HepG2 (cell line): ENCODE measurements at regions not wholly inside any gene's neighbourhood (a gene's known extent, or its start where the extent isn't known, plus 50 kb on each side); places are given as distances from the start of the nearest gene placed in this dataset.

ENCODE experiments used
- ATAC-seq: fragments of 200-7000 bp; cut with Tn5 transposase; 3 replicates; pipeline ENCODE4 v1.9.1; 2020; ENCODE audit warnings: mild to moderate bottlenecking, moderate library complexity
- BruUV-seq: library from RNA; stranded (reverse); fragments of 400-500 nt; replicated peaks from 2 replicates; lab custom pipeline; 2021; lab: Mats Ljungman, UMichigan
- CTCF ChIA-PET: fragments of 300-600 bp; formaldehyde crosslinking; extraction: SDS; loops from one replicate; lab custom pipeline; 2021; ENCODE audit warnings: low total read pairs, inconsistent platforms, low intra/inter-chr PET ratio; lab: Yijun Ruan, JAX
- POLR2A ChIA-PET: fragments of 350-600 bp; sonication (Branson Sonifier 250); formaldehyde crosslinking; loops from one replicate; lab custom pipeline; 2020; ENCODE audit warnings: antibody characterized with exemption, inconsistent platforms; lab: Yijun Ruan, JAX
- DNase-seq: peaks from one replicate; pipeline ENCODE4 v3.0.0-alpha.2; 2015; ENCODE audit warnings: low spot score
- FAIRE-seq: peaks from 3 replicates; lab custom pipeline; 2011; peaks lifted over from hg19 to GRCh38; lab: Jason Lieb, UNC
- H2AFZ ChIP-seq: one replicate; pipeline ENCODE4 v1.6.1; 2011; ENCODE audit warnings: low read length, inconsistent platforms
- H3K27ac ChIP-seq: fragments of 300-600 bp; 3 replicates; pipeline ENCODE4 v1.8.0; 2011; ENCODE audit warnings: mixed run types, mild to moderate bottlenecking, mixed read lengths, low read length, inconsistent platforms; ENCODE audit not compliant: insufficient read depth; ENCODE audit errors: extremely low read length
- H3K27me3 ChIP-seq, 2 experiments: fragments of 200-600 bp in 1 of 2; 2 replicates in 1 of 2; 3 replicates in 1 of 2; pipeline versions ENCODE4 v1.6.0 to v1.8.0; 2011; ENCODE audit warnings: low read length in 2 of 2, mild to moderate bottlenecking in 2 of 2, moderate library complexity in 2 of 2, inconsistent platforms in 1 of 2; ENCODE audit not compliant: insufficient read depth in 2 of 2, control insufficient read depth in 1 of 2
- H3K36me3 ChIP-seq, 2 experiments: fragments of 200-600 bp in 1 of 2; replicated peaks in 1 of 2; 2 replicates in 1 of 2; 3 replicates in 1 of 2; pipeline versions ENCODE4 v1.5.1 to v1.8.0; 2011; ENCODE audit warnings: low read length in 2 of 2, inconsistent platforms in 1 of 2; ENCODE audit not compliant: insufficient read depth in 2 of 2, control insufficient read depth in 1 of 2
- H3K4me1 ChIP-seq: 2 replicates; pipeline ENCODE4 v1.5.1; 2012; ENCODE audit warnings: low read length, inconsistent platforms; ENCODE audit not compliant: insufficient read depth
- H3K4me2 ChIP-seq: 2 replicates; pipeline ENCODE4 v1.6.0; 2011; ENCODE audit warnings: low read depth, low read length, inconsistent platforms
- H3K4me3 ChIP-seq, 3 experiments: fragments of 200-600 bp in 1 of 3; sonication (generic), shearing (Covaris generic) in 1 of 3; replicated peaks in 1 of 3; 2 replicates each; pipeline ENCODE4 v1.5.1; 2011 to 2016; ENCODE audit warnings: low read length in 3 of 3, inconsistent platforms in 2 of 3, low read depth in 2 of 3, mild to moderate bottlenecking in 2 of 3, control low read depth in 1 of 3, mixed read lengths in 1 of 3; ENCODE audit not compliant: insufficient read depth in 1 of 3
- H3K79me2 ChIP-seq: one replicate; pipeline ENCODE4 v1.6.1; 2011; ENCODE audit warnings: low read length, inconsistent platforms; ENCODE audit not compliant: insufficient read depth
- H3K9ac ChIP-seq: 2 replicates; pipeline ENCODE4 v1.6.0; 2011; ENCODE audit warnings: mild to moderate bottlenecking, low read depth, low read length, inconsistent platforms; ENCODE audit not compliant: insufficient read depth
- H3K9me3 ChIP-seq: 2 replicates; pipeline ENCODE4 v1.5.1; 2012; ENCODE audit warnings: mild to moderate bottlenecking, low read length
- H4K20me1 ChIP-seq: 2 replicates; pipeline ENCODE4 v1.6.0; 2011; ENCODE audit warnings: inconsistent platforms, mild to moderate bottlenecking, low read length, moderate library complexity; ENCODE audit not compliant: insufficient read depth
- DMAP1 ChIP-seq: IDR thresholded peaks from 2 replicates; pipeline ENCODE4 v1.6.1; 2016
- ELF3 ChIP-seq: IDR thresholded peaks from 2 replicates; pipeline ENCODE4 v1.6.1; 2016; ENCODE audit warnings: missing genetic modification reagents, missing compliant biosample characterization
- KAT7 ChIP-seq: IDR thresholded peaks from 2 replicates; pipeline ENCODE4 v1.6.1; 2018; ENCODE audit warnings: borderline replicate concordance, missing compliant biosample characterization
- KLF11 ChIP-seq: IDR thresholded peaks from 2 replicates; pipeline ENCODE4 v1.6.1; 2016; ENCODE audit warnings: missing compliant biosample characterization
- NAIF1 ChIP-seq: sonication (generic); formaldehyde crosslinking; IDR thresholded peaks from 2 replicates; pipeline ENCODE4 v1.5.0; 2020; ENCODE audit warnings: mild to moderate bottlenecking, missing genetic modification reagents, borderline replicate concordance
- NCOA2 ChIP-seq: sonication (generic); formaldehyde crosslinking; IDR thresholded peaks from 2 replicates; pipeline ENCODE4 v1.8.0; 2022; ENCODE audit warnings: inconsistent platforms
- NR2F1 ChIP-seq, 2 experiments: fragments of 450-650 bp in 1 of 2; formaldehyde crosslinking in 1 of 2; IDR thresholded peaks; 2 replicates each; pipeline versions ENCODE4 v1.5.0 to v1.6.1; 2016 to 2020; ENCODE audit warnings: mild to moderate bottlenecking in 1 of 2, missing compliant biosample characterization in 1 of 2, missing genetic modification reagents in 1 of 2, moderate library complexity in 1 of 2
- RFX5 ChIP-seq: IDR thresholded peaks from 2 replicates; pipeline ENCODE4 v1.6.1; 2011; ENCODE audit warnings: low read depth, low read length, improper control_type of control experiment
- SNAI1 ChIP-seq: sonication (generic); formaldehyde crosslinking; IDR thresholded peaks from 2 replicates; pipeline ENCODE4 v1.5.0; 2020; ENCODE audit warnings: mild to moderate bottlenecking, missing genetic modification reagents, borderline replicate concordance
- WIZ ChIP-seq: sonication (generic); formaldehyde crosslinking; IDR thresholded peaks from 2 replicates; pipeline ENCODE4 v1.5.1; 2020; ENCODE audit warnings: mild to moderate bottlenecking, missing genetic modification reagents
- XBP1 ChIP-seq: sonication (generic); formaldehyde crosslinking; IDR thresholded peaks from 2 replicates; pipeline ENCODE4 v1.5.0; 2020; ENCODE audit warnings: missing genetic modification reagents
- ZC3H13 ChIP-seq: sonication (generic); formaldehyde crosslinking; IDR thresholded peaks from 2 replicates; pipeline ENCODE4 v1.8.1; 2023; ENCODE audit warnings: mild to moderate bottlenecking, missing genetic modification reagents, moderate library complexity
- ZMYM3 ChIP-seq: sonication (generic); formaldehyde crosslinking; IDR thresholded peaks from 2 replicates; pipeline ENCODE4 v1.5.1; 2020; ENCODE audit warnings: mild to moderate bottlenecking, missing genetic modification reagents
- ZNF17 ChIP-seq: sonication (generic); formaldehyde crosslinking; IDR thresholded peaks from 2 replicates; pipeline ENCODE4 v1.5.0; 2020; ENCODE audit warnings: mild to moderate bottlenecking, missing genetic modification reagents
- ZNF616 ChIP-seq: sonication (generic); formaldehyde crosslinking; IDR thresholded peaks from 2 replicates; pipeline ENCODE4 v1.5.0; 2020; ENCODE audit warnings: low read depth, mild to moderate bottlenecking, missing genetic modification reagents
- ZNF747 ChIP-seq: sonication (generic); formaldehyde crosslinking; IDR thresholded peaks from 2 replicates; pipeline ENCODE4 v1.8.1; 2023; ENCODE audit warnings: missing genetic modification reagents, mild to moderate bottlenecking, borderline replicate concordance
- ZZZ3 ChIP-seq: sonication (generic); formaldehyde crosslinking; IDR thresholded peaks from 2 replicates; pipeline ENCODE4 v1.4.0; 2020; ENCODE audit warnings: missing genetic modification reagents, mild to moderate bottlenecking, borderline replicate concordance
- WGBS: methylation state at CpG from one replicate; pipeline ENCODE4 v1.1.6; 2017; ENCODE audit warnings: low lambda C conversion rate; 5-methylcytosine and 5-hydroxymethylcytosine counted together
- in situ Hi-C: cut with HindIII; loops from 2 replicates; pipeline ENCODE4 v1.10.0; 2017; ENCODE audit warnings: low pct_unique_long_range_greater_than_20kb; ENCODE audit not compliant: extremely low pct_ligation_motif_present
- intact Hi-C: fragments of 100-400 bp; cut with micrococcal nuclease; formaldehyde crosslinking; loops from one replicate; pipeline ENCODE4 v1.10.0; 2022; ENCODE audit not compliant: unreplicated experiment
- TF ChIP-seq, protein P1 (sequence below): IDR thresholded peaks from 2 replicates; pipeline ENCODE4 v1.6.1; 2016; ENCODE audit warnings: missing biosample characterization, missing genetic modification reagents, low read depth
- TF ChIP-seq, protein P2 (sequence below): sonication (generic); formaldehyde crosslinking; IDR thresholded peaks from 2 replicates; pipeline ENCODE4 v1.8.1; 2022; ENCODE audit warnings: mild to moderate bottlenecking, missing genetic modification reagents
- TF ChIP-seq, protein P3 (sequence below): sonication (generic); formaldehyde crosslinking; IDR thresholded peaks from 2 replicates; pipeline ENCODE4 v1.9.0; 2021; ENCODE audit warnings: missing genetic modification reagents, borderline replicate concordance

DNA sequence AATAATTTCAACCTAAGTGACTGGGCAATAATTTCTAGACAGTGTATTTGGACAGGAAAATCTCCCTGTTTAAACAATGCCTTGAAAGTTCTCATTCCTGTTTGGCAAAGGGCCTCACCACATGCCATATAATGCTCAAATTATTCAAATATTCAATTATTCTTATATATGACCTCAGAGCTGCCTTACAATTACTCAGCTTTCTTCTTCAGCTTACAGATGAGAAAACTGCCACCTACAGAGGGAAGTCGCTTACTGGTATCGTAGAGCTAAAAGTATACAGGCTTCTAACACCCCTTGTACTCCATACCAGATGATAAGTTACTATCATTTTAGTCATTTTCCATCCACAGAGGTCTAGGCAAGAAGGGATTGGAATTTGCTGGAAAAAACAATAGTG, 830.3 kb downstream of the BRINP1 start (continued):
- no peak for TF ChIP-seq ZNF17
- no peak for TF ChIP-seq SNAI1 (CRISPR knock-in tag)
- TF ChIP-seq, protein P1, sequence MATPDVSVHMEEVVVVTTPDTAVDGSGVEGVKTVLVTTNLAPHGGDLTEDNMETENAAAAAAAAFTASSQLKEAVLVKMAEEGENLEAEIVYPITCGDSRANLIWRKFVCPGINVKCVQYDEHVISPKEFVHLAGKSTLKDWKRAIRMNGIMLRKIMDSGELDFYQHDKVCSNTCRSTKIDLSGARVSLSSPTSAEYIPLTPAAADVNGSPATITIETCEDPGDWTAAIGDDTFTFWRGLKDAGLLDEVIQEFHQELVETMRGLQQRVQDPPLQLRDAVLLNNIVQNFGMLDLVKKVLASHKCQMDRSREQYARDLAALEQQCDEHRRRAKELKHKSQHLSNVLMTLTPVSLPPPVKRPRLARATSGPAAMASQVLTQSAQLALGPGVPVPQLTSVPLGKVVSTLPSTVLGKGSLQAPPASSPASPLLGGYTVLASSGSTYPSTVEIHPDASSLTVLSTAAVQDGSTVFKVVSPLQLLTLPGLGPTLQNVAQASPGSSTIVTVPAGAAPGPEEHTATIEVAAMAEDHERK (CRISPR knock-in tag): no peak
- no peak for TF ChIP-seq KLF11
- no peak for TF ChIP-seq ZC3H13 (CRISPR knock-in tag)
- TF ChIP-seq ZNF747: no peak
- no peak for TF ChIP-seq DMAP1 (CRISPR knock-in tag)

DNA sequence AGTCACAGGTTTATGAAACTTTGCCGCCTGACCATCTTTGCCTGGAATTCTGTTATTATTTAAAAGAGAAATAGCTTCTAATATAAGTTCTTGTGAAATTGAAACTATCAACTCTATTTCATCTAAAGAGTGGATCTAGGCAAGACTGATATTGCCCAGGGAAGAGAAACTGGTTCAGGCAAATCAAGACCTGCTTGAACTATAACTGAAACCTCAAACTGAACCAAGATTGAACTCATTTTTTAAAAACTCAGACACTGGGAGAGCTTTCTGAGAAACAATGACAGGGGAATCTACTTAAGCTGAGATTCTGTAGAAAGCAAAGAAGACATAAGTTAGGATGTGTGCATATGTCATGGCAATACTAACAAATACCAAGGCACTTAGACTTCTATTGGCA, 815.8 kb downstream of the BRINP1 start:
- ATAC-seq (no peak), DNase-seq (no peak), FAIRE-seq (no peak)
- POLR2A ChIA-PET: no interaction called here
- BruUV-seq: no TSS peak
- Histone ChIP-seq H3K9ac (no peak overlapping the region), H3K27me3 (no peaks in the 10 kb centered on the region), H3K4me2 (no peak overlapping the region), H3K4me1 (no peaks in the 10 kb centered on the region), H3K36me3 (no peaks in the 10 kb centered on the region), H3K27ac (no peak overlapping the region), H4K20me1 (no peaks in the 10 kb centered on the region), H3K4me3 (no peak overlapping the region), H3K9me3 (peaks cover 87% of the 10 kb centered on the region), H3K79me2 (no peaks in the 10 kb centered on the region), H2AFZ (no peak overlapping the region)
- TF ChIP-seq NAIF1 (CRISPR knock-in tag) (no peak), NR2F1 (CRISPR knock-in tag; IDR thresholded peaks at IDR 0.05) (no peak), NCOA2 (CRISPR knock-in tag) (no peak), KAT7 (CRISPR knock-in tag) (no peak), ZMYM3 (CRISPR knock-in tag) (no peak), RFX5 (no peak), ZNF616 (CRISPR knock-in tag) (no peak), ELF3 (no peak), ZZZ3 (no peak), WIZ (CRISPR knock-in tag) (no peak), XBP1 (CRISPR knock-in tag) (no peak)
- TF ChIP-seq, protein P2, sequence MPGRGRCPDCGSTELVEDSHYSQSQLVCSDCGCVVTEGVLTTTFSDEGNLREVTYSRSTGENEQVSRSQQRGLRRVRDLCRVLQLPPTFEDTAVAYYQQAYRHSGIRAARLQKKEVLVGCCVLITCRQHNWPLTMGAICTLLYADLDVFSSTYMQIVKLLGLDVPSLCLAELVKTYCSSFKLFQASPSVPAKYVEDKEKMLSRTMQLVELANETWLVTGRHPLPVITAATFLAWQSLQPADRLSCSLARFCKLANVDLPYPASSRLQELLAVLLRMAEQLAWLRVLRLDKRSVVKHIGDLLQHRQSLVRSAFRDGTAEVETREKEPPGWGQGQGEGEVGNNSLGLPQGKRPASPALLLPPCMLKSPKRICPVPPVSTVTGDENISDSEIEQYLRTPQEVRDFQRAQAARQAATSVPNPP (CRISPR knock-in tag): no peak
- TF ChIP-seq, protein P3, sequence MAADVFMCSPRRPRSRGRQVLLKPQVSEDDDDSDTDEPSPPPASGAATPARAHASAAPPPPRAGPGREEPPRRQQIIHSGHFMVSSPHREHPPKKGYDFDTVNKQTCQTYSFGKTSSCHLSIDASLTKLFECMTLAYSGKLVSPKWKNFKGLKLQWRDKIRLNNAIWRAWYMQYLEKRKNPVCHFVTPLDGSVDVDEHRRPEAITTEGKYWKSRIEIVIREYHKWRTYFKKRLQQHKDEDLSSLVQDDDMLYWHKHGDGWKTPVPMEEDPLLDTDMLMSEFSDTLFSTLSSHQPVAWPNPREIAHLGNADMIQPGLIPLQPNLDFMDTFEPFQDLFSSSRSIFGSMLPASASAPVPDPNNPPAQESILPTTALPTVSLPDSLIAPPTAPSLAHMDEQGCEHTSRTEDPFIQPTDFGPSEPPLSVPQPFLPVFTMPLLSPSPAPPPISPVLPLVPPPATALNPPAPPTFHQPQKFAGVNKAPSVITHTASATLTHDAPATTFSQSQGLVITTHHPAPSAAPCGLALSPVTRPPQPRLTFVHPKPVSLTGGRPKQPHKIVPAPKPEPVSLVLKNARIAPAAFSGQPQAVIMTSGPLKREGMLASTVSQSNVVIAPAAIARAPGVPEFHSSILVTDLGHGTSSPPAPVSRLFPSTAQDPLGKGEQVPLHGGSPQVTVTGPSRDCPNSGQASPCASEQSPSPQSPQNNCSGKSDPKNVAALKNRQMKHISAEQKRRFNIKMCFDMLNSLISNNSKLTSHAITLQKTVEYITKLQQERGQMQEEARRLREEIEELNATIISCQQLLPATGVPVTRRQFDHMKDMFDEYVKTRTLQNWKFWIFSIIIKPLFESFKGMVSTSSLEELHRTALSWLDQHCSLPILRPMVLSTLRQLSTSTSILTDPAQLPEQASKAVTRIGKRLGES (CRISPR knock-in tag): no peak
- CTCF ChIA-PET: no interaction called here
- intact Hi-C loops: no loop called here
- in situ Hi-C loops: no loop called here
- 9% methylated on average over 1 of the region's 1 CpG for WGBS
